HL-60 (cell line): ENCODE measurements at regions not wholly inside any gene's neighbourhood (a gene's known extent, or its start where the extent isn't known, plus 50 kb on each side); places are given as distances from the start of the nearest gene placed in this dataset.

Source experiments
- DNase-seq, 2 experiments: peaks; one replicate each; pipeline ENCODE4 v3.0.0-alpha.2; 2010 to 2020; ENCODE audit warnings: low read depth in 1 of 2, low spot score in 1 of 2
- H3K27ac ChIP-seq: fragments of 250-450 bp; sonication (Bioruptor Pico); replicated peaks from 2 replicates; pipeline ENCODE4 v1.5.1; 2020; ENCODE audit warnings: mild to moderate bottlenecking, moderate library complexity
- H3K27me3 ChIP-seq: fragments of 250-450 bp; sonication (Bioruptor Pico); 2 replicates; pipeline ENCODE4 v1.5.1; 2021; ENCODE audit warnings: mild to moderate bottlenecking, moderate library complexity; ENCODE audit not compliant: insufficient read depth, poor library complexity, severe bottlenecking
- H3K4me3 ChIP-seq: replicated peaks from 2 replicates; pipeline ENCODE4 v1.5.1; 2011; ENCODE audit warnings: mild to moderate bottlenecking, control low read depth, low read length; ENCODE audit not compliant: insufficient read depth
- GABPA ChIP-seq: IDR thresholded peaks from 2 replicates; pipeline ENCODE4 v1.6.1; 2012; ENCODE audit warnings: low read depth
- POLR2AphosphoS5 ChIP-seq: IDR thresholded peaks from 2 replicates; pipeline ENCODE4 v1.6.1; 2012; ENCODE audit warnings: low read depth
- SPI1 ChIP-seq: IDR thresholded peaks from 2 replicates; pipeline ENCODE4 v1.6.1; 2012; ENCODE audit warnings: low read depth, mild to moderate bottlenecking, borderline replicate concordance
- TF ChIP-seq, protein P1 (sequence below): IDR thresholded peaks from one replicate; pipeline ENCODE4 v1.5.1; 2011; ENCODE audit warnings: low read length, control low read depth, inconsistent platforms; ENCODE audit not compliant: insufficient read depth
- TF ChIP-seq, protein P2 (sequence below): IDR thresholded peaks from 2 replicates; pipeline ENCODE4 v1.6.1; 2012; ENCODE audit warnings: low read depth; ENCODE audit not compliant: insufficient replicate concordance

DNA sequence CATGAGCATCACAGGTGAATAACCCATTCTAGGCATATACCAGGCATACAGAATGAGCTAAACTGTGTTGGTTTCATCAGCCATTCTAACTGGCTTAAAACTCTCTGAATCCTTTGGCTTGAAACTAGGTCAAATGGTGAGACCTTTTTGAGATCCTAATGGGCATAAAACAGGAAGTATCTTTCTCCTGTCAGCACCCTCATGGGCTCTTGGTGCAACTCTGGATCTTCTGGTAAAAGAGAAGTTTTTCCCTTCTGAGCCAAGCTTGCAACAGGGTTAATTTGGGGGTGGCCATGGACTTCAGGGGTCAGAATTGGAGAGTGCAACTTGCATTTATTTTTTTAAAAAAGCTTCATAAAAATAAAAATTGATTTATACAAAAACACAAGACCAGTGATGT, 67.9 kb upstream of the GRAMD1B start:
- Histone ChIP-seq H3K27me3 (peaks cover 40% of the 10 kb centered on the region), H3K27ac (no peak overlapping the region), H3K4me3 (no peak overlapping the region)
- TF ChIP-seq POLR2AphosphoS5 (no peak), SPI1 (no peak), GABPA (no peak)
- TF ChIP-seq, protein P1, sequence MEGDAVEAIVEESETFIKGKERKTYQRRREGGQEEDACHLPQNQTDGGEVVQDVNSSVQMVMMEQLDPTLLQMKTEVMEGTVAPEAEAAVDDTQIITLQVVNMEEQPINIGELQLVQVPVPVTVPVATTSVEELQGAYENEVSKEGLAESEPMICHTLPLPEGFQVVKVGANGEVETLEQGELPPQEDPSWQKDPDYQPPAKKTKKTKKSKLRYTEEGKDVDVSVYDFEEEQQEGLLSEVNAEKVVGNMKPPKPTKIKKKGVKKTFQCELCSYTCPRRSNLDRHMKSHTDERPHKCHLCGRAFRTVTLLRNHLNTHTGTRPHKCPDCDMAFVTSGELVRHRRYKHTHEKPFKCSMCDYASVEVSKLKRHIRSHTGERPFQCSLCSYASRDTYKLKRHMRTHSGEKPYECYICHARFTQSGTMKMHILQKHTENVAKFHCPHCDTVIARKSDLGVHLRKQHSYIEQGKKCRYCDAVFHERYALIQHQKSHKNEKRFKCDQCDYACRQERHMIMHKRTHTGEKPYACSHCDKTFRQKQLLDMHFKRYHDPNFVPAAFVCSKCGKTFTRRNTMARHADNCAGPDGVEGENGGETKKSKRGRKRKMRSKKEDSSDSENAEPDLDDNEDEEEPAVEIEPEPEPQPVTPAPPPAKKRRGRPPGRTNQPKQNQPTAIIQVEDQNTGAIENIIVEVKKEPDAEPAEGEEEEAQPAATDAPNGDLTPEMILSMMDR = no peak
- TF ChIP-seq, protein P2, sequence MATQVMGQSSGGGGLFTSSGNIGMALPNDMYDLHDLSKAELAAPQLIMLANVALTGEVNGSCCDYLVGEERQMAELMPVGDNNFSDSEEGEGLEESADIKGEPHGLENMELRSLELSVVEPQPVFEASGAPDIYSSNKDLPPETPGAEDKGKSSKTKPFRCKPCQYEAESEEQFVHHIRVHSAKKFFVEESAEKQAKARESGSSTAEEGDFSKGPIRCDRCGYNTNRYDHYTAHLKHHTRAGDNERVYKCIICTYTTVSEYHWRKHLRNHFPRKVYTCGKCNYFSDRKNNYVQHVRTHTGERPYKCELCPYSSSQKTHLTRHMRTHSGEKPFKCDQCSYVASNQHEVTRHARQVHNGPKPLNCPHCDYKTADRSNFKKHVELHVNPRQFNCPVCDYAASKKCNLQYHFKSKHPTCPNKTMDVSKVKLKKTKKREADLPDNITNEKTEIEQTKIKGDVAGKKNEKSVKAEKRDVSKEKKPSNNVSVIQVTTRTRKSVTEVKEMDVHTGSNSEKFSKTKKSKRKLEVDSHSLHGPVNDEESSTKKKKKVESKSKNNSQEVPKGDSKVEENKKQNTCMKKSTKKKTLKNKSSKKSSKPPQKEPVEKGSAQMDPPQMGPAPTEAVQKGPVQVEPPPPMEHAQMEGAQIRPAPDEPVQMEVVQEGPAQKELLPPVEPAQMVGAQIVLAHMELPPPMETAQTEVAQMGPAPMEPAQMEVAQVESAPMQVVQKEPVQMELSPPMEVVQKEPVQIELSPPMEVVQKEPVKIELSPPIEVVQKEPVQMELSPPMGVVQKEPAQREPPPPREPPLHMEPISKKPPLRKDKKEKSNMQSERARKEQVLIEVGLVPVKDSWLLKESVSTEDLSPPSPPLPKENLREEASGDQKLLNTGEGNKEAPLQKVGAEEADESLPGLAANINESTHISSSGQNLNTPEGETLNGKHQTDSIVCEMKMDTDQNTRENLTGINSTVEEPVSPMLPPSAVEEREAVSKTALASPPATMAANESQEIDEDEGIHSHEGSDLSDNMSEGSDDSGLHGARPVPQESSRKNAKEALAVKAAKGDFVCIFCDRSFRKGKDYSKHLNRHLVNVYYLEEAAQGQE = no peak
- DNase-seq = no peak

DNA sequence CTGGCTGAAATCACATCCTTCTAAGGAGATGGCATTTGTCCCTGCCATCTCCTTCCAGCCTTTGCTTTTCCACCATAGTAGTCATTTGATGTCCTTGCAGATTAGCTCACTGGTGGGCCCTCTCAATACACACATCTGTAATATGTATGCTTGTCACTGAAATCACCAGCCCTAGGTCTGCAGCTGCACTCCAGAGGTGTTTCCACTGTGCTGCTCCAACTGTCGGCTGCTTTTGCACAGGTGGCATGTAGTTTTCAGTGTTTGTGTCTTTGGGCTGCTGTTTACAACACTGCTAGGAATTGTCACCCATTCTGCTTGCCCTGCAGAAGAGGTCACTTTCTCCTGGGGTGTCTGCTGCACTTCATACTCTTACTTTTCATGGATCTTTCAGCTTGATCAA, 69.0 kb upstream of the GRAMD1B start:
- Histone ChIP-seq H3K27ac (no peak overlapping the region), H3K27me3 (peaks cover 46% of the 10 kb centered on the region), H3K4me3 (no peak overlapping the region)
- DNase-seq = no peak
- TF ChIP-seq, protein P2 = no peak
- TF ChIP-seq, protein P1 = no peak
- no peak for TF ChIP-seq POLR2AphosphoS5

DNA sequence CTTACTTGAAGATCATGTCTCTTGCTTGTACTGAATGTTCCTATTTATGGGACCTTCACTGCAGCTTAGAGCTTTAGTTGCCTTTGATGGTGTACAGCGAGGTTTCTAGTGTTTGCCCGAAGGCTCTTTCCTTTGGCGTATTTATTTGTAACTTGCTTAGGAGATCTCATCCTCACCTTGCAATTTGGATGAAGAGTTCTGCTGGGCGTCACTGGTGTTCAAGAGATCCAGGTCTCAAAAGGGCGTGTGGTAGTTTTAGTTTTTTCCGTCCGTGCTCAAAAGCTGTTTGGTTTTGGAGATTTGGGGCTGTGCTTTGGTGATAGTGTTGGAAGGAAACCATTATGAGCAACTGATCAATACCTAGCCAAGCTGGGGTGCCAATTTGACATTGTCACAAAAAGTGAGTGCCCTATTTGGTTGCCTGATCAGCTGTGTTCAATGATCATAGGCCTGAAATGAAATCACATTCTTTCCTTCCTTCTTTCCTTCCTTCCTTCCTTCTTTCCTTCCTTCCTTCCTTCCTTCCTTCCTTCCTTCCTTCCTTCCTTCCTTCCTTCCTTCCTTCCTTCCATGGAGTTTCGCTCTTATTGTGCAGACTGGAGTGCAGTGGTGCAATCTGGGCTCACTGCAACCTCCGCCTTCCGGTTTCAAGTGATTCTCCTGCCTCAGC, 69.7 kb upstream of the GRAMD1B start:
- H3K27ac ChIP-seq = no peak overlapping the region

More for the DNA sequence above, 69.7 kb upstream of the GRAMD1B start:
- H3K27me3 ChIP-seq = peaks cover 45% of the 10 kb centered on the region
- H3K4me3 ChIP-seq = no peak overlapping the region
- DNase-seq = no peak
- no peak for TF ChIP-seq SPI1
- no peak for TF ChIP-seq POLR2AphosphoS5
- TF ChIP-seq, protein P1 = no peak
- TF ChIP-seq GABPA = no peak
- TF ChIP-seq, protein P2 = no peak
